CD4-positive, alpha-beta memory T cell (primary cell): ENCODE measurements at regions not wholly inside any gene's neighbourhood (a gene's known extent, or its start where the extent isn't known, plus 50 kb on each side); places are given as distances from the start of the nearest gene placed in this dataset.
A peak's percentile ranks its signal among the peaks of the same experiment; 100 is the strongest.

ENCODE experiments used
- CTCF ChIA-PET: fragments of 350-600 bp; sonication (Branson Sonifier 250); formaldehyde crosslinking; loops from one replicate; lab custom pipeline; 2021; ENCODE audit warnings: inconsistent platforms; ENCODE audit not compliant: partially characterized antibody; lab: Charles Lee
- POLR2A ChIA-PET: fragments of 350-600 bp; sonication (Branson Sonifier 250); formaldehyde crosslinking; loops from one replicate; lab custom pipeline; 2021; ENCODE audit not compliant: partially characterized antibody; lab: Charles Lee
- DNase-seq, 5 donors: peaks; one replicate each; pipeline versions ENCODE4 v3.0.0 to v3.0.0-alpha.2; 2020 to 2022; ENCODE audit warnings: mixed read lengths in 1 of 5
- H3K27ac ChIP-seq: one replicate; pipeline ENCODE4 v1.7.0; 2013; ENCODE audit warnings: low read depth, low read length
- H3K27me3 ChIP-seq: 2 replicates; pipeline ENCODE4 v1.7.0; 2013; ENCODE audit warnings: mild to moderate bottlenecking, low read length, moderate library complexity; ENCODE audit not compliant: insufficient read depth
- H3K36me3 ChIP-seq: 2 replicates; pipeline ENCODE4 v1.7.0; 2013; ENCODE audit warnings: mild to moderate bottlenecking, low read length, moderate library complexity; ENCODE audit not compliant: insufficient read depth
- H3K4me1 ChIP-seq: 2 replicates; pipeline ENCODE4 v1.7.0; 2013; ENCODE audit warnings: mild to moderate bottlenecking, low read length, moderate library complexity; ENCODE audit not compliant: insufficient read depth
- H3K4me3 ChIP-seq, 2 donors: one replicate each; pipeline ENCODE4 v1.7.0; 2013; ENCODE audit warnings: low read length in 2 of 2, mild to moderate bottlenecking in 1 of 2
- H3K9me3 ChIP-seq, 2 donors: one replicate each; pipeline ENCODE4 v1.7.0; 2013; ENCODE audit warnings: low read length in 2 of 2, control low read depth in 1 of 2; ENCODE audit not compliant: control insufficient read depth in 1 of 2
- H3K27ac Mint-ChIP-seq, 7 donors: one replicate each; pipeline ENCODE4 v1.8.0; 2020 to 2021; ENCODE audit warnings: mixed read lengths in 7 of 7, mild to moderate bottlenecking in 6 of 7, inconsistent platforms in 3 of 7, moderate library complexity in 3 of 7
- H3K27me3 Mint-ChIP-seq, 2 donors: one replicate each; pipeline ENCODE4 v1.8.0; 2020 to 2021; ENCODE audit warnings: mixed read lengths in 2 of 2
- H3K36me3 Mint-ChIP-seq, 2 donors: one replicate each; pipeline ENCODE4 v1.8.0; 2020 to 2021; ENCODE audit warnings: mixed read lengths in 2 of 2, inconsistent platforms in 1 of 2, mild to moderate bottlenecking in 1 of 2
- H3K4me1 Mint-ChIP-seq, 4 donors: one replicate each; pipeline ENCODE4 v1.8.0; 2020 to 2021; ENCODE audit warnings: mixed read lengths in 4 of 4, mild to moderate bottlenecking in 1 of 4
- H3K4me3 Mint-ChIP-seq, 8 donors: one replicate each; pipeline ENCODE4 v1.8.0; 2020 to 2021; ENCODE audit warnings: mixed read lengths in 8 of 8, mild to moderate bottlenecking in 7 of 8, moderate library complexity in 6 of 8, inconsistent platforms in 3 of 8
- H3K9me3 Mint-ChIP-seq, 8 donors: one replicate each; pipeline ENCODE4 v1.8.0; 2020 to 2021; ENCODE audit warnings: mixed read lengths in 8 of 8, mild to moderate bottlenecking in 5 of 8, inconsistent platforms in 3 of 8, moderate library complexity in 1 of 8
- intact Hi-C: fragments of 100-400 bp; cut with micrococcal nuclease; formaldehyde crosslinking; loops from one replicate; pipeline ENCODE4 v1.15.1; 2023

DNA sequence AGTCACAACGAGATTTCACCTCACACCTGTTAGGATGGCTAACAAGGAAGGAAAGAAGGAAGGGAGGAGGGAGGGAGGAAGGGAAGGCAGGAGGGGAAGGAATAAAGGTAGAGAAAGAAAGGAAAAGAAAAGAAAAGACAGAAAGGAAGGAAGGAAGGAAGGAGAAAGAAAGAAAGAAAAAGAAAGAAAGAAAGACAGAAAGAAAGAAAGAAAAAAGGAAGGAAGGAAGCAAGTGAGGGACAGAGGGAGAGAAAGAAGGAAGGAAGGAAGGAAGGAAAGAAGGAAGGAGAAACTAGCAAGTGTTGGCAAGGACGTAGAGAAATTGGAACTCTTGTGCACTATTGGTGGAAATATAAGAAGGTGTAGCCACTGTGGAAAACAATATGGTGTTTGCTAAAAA, 52.2 kb downstream of the CCDC185 start:
- Mint-ChIP-seq H3K36me3 (no peaks in the 10 kb centered on the region), H3K27me3 (peaks cover 4 to 7% of the 10 kb centered on the region in 2 donors), H3K9me3 (peaks cover 0 to 31% (median 22%) of the 10 kb centered on the region in 8 donors), H3K4me1 (no peaks in the 10 kb centered on the region), H3K27ac (peak overlapping the region in 1 of 7 donors; percentile 55), H3K4me3 (no peak overlapping the region)
- no peaks in the 10 kb centered on the region for H3K9me3 ChIP-seq
- H3K36me3 ChIP-seq = no peaks in the 10 kb centered on the region
- no peak for DNase-seq
- H3K4me3 ChIP-seq = no peak overlapping the region
- no peak overlapping the region for H3K27ac ChIP-seq
- POLR2A ChIA-PET = no interaction called here
- no peaks in the 10 kb centered on the region for H3K4me1 ChIP-seq
- CTCF ChIA-PET = no interaction called here
- intact Hi-C loops = no loop called here
- H3K27me3 ChIP-seq = no peaks in the 10 kb centered on the region

DNA sequence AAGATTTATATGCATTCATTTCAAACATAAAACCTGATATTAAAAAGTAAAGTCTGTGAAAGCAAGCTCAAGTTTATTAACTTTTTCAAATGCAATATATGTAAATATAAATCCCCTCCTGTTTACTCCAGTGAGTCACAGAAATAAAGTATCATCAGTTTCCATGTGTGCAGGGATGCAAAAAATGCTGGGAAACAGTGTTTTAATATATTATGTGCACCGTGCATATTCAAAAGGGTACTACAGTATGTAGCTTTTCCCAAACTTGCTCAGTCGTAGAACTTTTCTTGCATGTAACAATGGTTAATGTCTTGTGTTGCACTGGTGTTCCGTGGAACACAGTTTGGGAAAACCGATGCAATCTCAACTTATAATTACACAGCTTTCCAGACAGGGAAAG, 60.7 kb downstream of the CCDC185 start:
- Histone ChIP-seq H3K9me3 (no peaks in the 10 kb centered on the region), H3K27ac (no peak overlapping the region), H3K27me3 (no peaks in the 10 kb centered on the region), H3K4me1 (no peaks in the 10 kb centered on the region), H3K4me3 (no peak overlapping the region), H3K36me3 (no peaks in the 10 kb centered on the region)
- ChIA-PET CTCF (interaction anchor here (0.8 kb wide), 1 partner anchor 77 kb away, joined by 3 read pairs; no protein-coding TSS in a partner anchor), POLR2A (no interaction called here)
- Mint-ChIP-seq H3K4me3 (no peak overlapping the region), H3K27ac (no peak overlapping the region), H3K36me3 (no peaks in the 10 kb centered on the region), H3K9me3 (no peaks in the 10 kb centered on the region), H3K27me3 (peaks cover 0 to 3% of the 10 kb centered on the region in 2 donors), H3K4me1 (no peaks in the 10 kb centered on the region)
- no peak for DNase-seq
- intact Hi-C loops = no loop called here

DNA sequence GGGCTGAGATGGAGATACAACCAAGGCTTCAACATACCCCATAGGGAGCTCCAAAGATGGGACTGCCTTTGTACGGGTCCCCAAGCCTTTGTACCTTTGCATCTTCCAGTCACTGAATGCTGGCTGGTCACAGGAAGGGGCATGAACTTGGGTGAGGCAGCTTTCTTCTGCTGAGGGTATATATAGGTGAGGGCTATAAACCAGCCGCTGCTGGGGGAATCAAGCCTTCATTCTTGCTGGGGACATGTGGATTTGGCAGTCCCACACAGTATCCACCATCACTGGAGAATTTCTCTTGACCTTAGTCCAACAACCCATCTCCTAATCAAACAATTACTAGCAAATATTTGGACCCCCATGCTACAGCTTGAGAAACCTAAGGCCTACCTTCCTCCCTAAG, 61.7 kb downstream of the CCDC185 start:
- Mint-ChIP-seq H3K9me3 (no peaks in the 10 kb centered on the region), H3K4me1 (no peaks in the 10 kb centered on the region), H3K4me3 (no peak overlapping the region), H3K27ac (no peak overlapping the region), H3K27me3 (peaks cover 0 to 3% of the 10 kb centered on the region in 2 donors), H3K36me3 (no peaks in the 10 kb centered on the region)
- H3K27ac ChIP-seq = no peak overlapping the region
- no peaks in the 10 kb centered on the region for H3K4me1 ChIP-seq
- H3K36me3 ChIP-seq = no peaks in the 10 kb centered on the region
- no peak overlapping the region for H3K4me3 ChIP-seq
- intact Hi-C loops = no loop called here
- POLR2A ChIA-PET = no interaction called here
- DNase-seq = no peak
- H3K27me3 ChIP-seq = no peaks in the 10 kb centered on the region
- CTCF ChIA-PET = no interaction called here
- no peaks in the 10 kb centered on the region for H3K9me3 ChIP-seq

DNA sequence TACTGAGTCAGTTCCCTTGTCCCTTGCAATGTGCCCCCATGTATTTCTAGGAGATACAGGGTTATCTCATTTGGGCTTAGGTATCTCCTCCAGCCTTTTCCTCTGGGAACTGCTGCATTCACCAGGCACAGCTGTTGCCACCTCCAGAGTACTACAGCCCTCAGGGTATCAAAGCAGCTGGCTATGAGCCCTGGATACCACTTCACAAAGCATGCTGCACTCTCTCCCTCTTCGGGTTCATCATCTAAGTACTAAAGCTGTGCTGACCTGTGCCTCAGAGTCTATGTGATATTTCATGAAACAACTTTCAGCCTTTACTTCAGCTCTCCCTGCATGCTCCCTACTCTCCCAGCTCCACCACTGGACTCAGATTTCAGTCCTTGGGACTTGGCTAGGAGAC, 62.3 kb downstream of the CCDC185 start:
- no peak overlapping the region for H3K4me3 Mint-ChIP-seq
- POLR2A ChIA-PET = no interaction called here
- CTCF ChIA-PET = no interaction called here
- H3K4me1 Mint-ChIP-seq = no peaks in the 10 kb centered on the region
- Histone ChIP-seq H3K27ac (no peak overlapping the region), H3K36me3 (no peaks in the 10 kb centered on the region), H3K4me1 (no peaks in the 10 kb centered on the region), H3K9me3 (no peaks in the 10 kb centered on the region), H3K4me3 (no peak overlapping the region), H3K27me3 (no peaks in the 10 kb centered on the region)
- H3K9me3 Mint-ChIP-seq = no peaks in the 10 kb centered on the region
- no peak overlapping the region for H3K27ac Mint-ChIP-seq
- intact Hi-C loops = no loop called here
- no peak for DNase-seq
- H3K36me3 Mint-ChIP-seq = no peaks in the 10 kb centered on the region
- peaks cover 0 to 3% of the 10 kb centered on the region in 2 donors for H3K27me3 Mint-ChIP-seq

DNA sequence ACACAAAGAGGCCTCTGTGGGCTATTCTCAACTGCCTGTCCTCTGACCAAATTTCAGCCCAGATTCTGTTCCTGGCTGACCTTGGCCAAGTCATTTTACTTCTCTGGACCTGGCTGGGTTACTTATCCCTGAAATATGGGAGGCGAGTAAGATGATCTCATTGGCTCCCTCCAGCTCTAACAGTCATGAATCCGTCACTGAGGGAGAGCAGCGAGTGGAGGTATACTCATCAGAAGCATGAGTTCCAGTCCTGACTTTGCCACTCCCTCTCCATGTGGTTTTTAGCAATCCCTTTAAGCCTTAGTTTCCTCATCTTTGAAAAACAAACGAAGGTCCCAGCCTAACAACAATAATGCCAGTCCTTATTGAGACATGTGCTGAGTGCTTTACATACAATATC, 63.5 kb downstream of the CCDC185 start:
- H3K27ac Mint-ChIP-seq = no peak overlapping the region
- Histone ChIP-seq H3K27me3 (no peaks in the 10 kb centered on the region), H3K4me3 (no peak overlapping the region), H3K9me3 (no peaks in the 10 kb centered on the region), H3K27ac (no peak overlapping the region), H3K36me3 (no peaks in the 10 kb centered on the region), H3K4me1 (no peaks in the 10 kb centered on the region)
- peaks cover 0 to 3% of the 10 kb centered on the region in 2 donors for H3K27me3 Mint-ChIP-seq
- H3K4me1 Mint-ChIP-seq = no peaks in the 10 kb centered on the region
- ChIA-PET CTCF (no interaction called here), POLR2A (no interaction called here)
- no peak for DNase-seq
- intact Hi-C loops = no loop called here
- H3K9me3 Mint-ChIP-seq = no peaks in the 10 kb centered on the region
- no peaks in the 10 kb centered on the region for H3K36me3 Mint-ChIP-seq
- no peak overlapping the region for H3K4me3 Mint-ChIP-seq

DNA sequence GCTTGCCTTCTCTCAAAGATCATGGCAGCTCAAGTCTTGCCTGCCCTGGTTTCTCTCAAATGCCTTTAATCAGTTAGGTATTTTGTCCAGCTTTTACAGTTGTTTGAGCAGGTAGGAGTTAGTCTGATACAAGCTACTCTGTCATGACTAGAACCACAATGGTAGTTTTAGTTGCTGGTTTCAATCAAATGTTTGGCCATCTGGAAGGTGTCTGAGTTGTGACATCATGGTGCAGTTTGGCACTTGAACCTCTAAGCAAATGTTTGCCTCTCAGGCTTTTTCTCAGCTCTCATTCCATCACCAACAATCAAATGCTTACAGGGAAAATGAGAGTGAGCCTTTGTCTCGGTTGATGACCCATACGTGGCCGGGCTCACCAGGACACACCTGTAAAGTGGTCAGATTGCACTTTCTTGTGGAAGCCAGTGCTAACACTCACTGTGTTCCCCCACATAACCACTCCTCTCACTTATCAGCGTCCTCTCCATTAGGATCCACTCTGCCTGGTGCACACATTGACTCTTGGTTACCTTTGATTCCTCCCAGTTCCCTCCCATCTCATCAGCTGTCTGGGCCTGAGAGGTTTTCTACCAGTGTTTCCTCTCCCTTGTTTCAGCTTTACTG, 67.5 kb downstream of the CCDC185 start:
- ChIA-PET CTCF (no interaction called here), POLR2A (no interaction called here)
- intact Hi-C loops = no loop called here
- no peak for DNase-seq
- no peak overlapping the region for H3K4me3 Mint-ChIP-seq
- no peaks in the 10 kb centered on the region for H3K4me1 ChIP-seq
- H3K27me3 Mint-ChIP-seq = peaks cover 0 to 3% of the 10 kb centered on the region in 2 donors
- no peak overlapping the region for H3K27ac Mint-ChIP-seq
- H3K27ac ChIP-seq = no peak overlapping the region
- no peaks in the 10 kb centered on the region for H3K36me3 ChIP-seq
- H3K9me3 ChIP-seq = no peaks in the 10 kb centered on the region
- H3K9me3 Mint-ChIP-seq = no peaks in the 10 kb centered on the region
- no peaks in the 10 kb centered on the region for H3K27me3 ChIP-seq
- H3K4me1 Mint-ChIP-seq = no peaks in the 10 kb centered on the region
- no peaks in the 10 kb centered on the region for H3K36me3 Mint-ChIP-seq
- H3K4me3 ChIP-seq = no peak overlapping the region

DNA sequence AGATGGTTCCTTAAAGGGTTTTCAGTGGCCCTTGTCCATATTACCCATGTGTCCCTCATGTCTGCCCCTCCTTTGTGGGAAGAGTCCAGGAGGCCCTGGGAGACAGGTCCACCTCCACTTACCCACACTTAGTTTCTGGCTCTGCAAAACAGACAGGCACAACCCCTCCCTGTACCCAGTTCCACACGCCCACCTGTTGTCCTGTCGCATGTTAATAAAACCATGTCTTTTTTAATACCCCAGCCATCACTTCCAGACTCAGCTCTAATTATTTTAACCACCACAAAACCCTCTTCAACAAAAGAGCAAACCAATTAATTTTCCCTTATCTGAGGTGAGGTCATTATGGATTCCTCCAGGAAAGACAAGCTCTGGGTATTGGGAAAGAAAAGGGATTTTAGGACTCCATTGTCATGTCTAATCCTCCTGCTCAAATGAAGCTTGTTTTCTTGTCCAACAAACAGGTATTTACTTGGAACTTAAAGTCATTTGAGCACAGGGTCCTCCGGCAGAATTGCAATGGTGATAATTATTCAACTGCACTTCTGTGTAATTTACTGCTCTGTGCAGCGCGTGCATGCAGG, 68.9 kb downstream of the CCDC185 start:
- POLR2A ChIA-PET = no interaction called here
- intact Hi-C loops = no loop called here
- no peak overlapping the region for H3K4me3 Mint-ChIP-seq
- peaks cover 0 to 2% of the 10 kb centered on the region in 2 donors for H3K27me3 Mint-ChIP-seq
- no peaks in the 10 kb centered on the region for H3K4me1 ChIP-seq
- H3K27ac ChIP-seq = no peak overlapping the region
- H3K36me3 ChIP-seq = no peaks in the 10 kb centered on the region
- H3K27ac Mint-ChIP-seq = no peak overlapping the region
- no peaks in the 10 kb centered on the region for H3K9me3 Mint-ChIP-seq
- H3K27me3 ChIP-seq = no peaks in the 10 kb centered on the region
- CTCF ChIA-PET = no interaction called here
- no peaks in the 10 kb centered on the region for H3K36me3 Mint-ChIP-seq
- H3K9me3 ChIP-seq = no peaks in the 10 kb centered on the region
- DNase-seq = no peak
- no peaks in the 10 kb centered on the region for H3K4me1 Mint-ChIP-seq
- no peak overlapping the region for H3K4me3 ChIP-seq
